ENCODE measurements at regions not wholly inside any gene's neighbourhood (a gene's known extent, or its start where the extent isn't known, plus 50 kb on each side); places are given as distances from the start of the nearest gene placed in this dataset.

DNA sequence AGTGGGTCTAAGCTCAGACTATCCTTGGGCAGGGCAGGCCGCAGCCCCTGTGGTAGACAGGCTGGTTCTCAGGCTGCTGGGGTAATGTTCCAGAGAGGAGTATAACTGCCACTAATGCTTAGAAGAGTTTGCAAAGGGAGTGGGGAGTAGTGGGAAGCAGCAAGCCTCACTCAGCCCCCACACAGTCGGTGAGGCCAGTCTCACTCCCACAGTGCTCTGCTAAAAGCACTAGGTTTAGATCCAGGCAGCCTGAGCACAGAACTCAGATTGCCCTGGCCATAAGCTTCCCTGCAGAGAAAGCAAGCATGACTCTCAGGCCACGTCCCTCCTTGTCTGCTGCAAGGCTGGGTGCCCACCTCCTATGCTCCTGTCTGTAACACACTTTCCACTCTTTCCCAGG is 69.4 kb upstream of the HCN1 start:
- TF ChIP-seq, protein P1, sequence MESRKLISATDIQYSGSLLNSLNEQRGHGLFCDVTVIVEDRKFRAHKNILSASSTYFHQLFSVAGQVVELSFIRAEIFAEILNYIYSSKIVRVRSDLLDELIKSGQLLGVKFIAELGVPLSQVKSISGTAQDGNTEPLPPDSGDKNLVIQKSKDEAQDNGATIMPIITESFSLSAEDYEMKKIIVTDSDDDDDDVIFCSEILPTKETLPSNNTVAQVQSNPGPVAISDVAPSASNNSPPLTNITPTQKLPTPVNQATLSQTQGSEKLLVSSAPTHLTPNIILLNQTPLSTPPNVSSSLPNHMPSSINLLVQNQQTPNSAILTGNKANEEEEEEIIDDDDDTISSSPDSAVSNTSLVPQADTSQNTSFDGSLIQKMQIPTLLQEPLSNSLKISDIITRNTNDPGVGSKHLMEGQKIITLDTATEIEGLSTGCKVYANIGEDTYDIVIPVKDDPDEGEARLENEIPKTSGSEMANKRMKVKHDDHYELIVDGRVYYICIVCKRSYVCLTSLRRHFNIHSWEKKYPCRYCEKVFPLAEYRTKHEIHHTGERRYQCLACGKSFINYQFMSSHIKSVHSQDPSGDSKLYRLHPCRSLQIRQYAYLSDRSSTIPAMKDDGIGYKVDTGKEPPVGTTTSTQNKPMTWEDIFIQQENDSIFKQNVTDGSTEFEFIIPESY (IDR thresholded peaks at IDR 0.05; ENCODE audit: borderline replicate concordance, low read depth) = no peak
- TF ChIP-seq TAF1 (IDR thresholded peaks at IDR 0.05; ENCODE audit: borderline replicate concordance, low read depth, low read length) (no peak), GABPA (IDR thresholded peaks at IDR 0.05; ENCODE audit: low read depth) (no peak), TCF12 (IDR thresholded peaks at IDR 0.05) (no peak)
- TF ChIP-seq, protein P2, sequence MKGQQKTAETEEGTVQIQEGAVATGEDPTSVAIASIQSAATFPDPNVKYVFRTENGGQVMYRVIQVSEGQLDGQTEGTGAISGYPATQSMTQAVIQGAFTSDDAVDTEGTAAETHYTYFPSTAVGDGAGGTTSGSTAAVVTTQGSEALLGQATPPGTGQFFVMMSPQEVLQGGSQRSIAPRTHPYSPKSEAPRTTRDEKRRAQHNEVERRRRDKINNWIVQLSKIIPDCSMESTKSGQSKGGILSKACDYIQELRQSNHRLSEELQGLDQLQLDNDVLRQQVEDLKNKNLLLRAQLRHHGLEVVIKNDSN (IDR thresholded peaks at IDR 0.05; ENCODE audit: borderline replicate concordance, low read depth) = no peak
- TF ChIP-seq, protein P3, sequence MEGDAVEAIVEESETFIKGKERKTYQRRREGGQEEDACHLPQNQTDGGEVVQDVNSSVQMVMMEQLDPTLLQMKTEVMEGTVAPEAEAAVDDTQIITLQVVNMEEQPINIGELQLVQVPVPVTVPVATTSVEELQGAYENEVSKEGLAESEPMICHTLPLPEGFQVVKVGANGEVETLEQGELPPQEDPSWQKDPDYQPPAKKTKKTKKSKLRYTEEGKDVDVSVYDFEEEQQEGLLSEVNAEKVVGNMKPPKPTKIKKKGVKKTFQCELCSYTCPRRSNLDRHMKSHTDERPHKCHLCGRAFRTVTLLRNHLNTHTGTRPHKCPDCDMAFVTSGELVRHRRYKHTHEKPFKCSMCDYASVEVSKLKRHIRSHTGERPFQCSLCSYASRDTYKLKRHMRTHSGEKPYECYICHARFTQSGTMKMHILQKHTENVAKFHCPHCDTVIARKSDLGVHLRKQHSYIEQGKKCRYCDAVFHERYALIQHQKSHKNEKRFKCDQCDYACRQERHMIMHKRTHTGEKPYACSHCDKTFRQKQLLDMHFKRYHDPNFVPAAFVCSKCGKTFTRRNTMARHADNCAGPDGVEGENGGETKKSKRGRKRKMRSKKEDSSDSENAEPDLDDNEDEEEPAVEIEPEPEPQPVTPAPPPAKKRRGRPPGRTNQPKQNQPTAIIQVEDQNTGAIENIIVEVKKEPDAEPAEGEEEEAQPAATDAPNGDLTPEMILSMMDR (IDR thresholded peaks at IDR 0.05) = no peak
